H9 (cell line): ENCODE measurements at regions not wholly inside any gene's neighbourhood (a gene's known extent, or its start where the extent isn't known, plus 50 kb on each side); places are given as distances from the start of the nearest gene placed in this dataset.

Experiments used
- DNase-seq: peaks from one replicate; pipeline ENCODE4 v3.0.0-alpha.2; 2017
- H2AFZ ChIP-seq: one replicate; pipeline ENCODE4 v1.6.1; 2013; ENCODE audit warnings: mild to moderate bottlenecking, low read length, control low read depth, moderate library complexity
- H2AK5ac ChIP-seq: 2 replicates; pipeline ENCODE4 v1.6.1; 2013; ENCODE audit warnings: low read length, control low read depth, mixed read lengths; ENCODE audit not compliant: insufficient read length
- H2BK120ac ChIP-seq: one replicate; pipeline ENCODE4 v1.6.1; 2013; ENCODE audit warnings: low read depth, mild to moderate bottlenecking, low read length, control low read depth, inconsistent platforms; ENCODE audit not compliant: poor library complexity, severe bottlenecking
- H2BK12ac ChIP-seq: 2 replicates; pipeline ENCODE4 v1.6.1; 2013; ENCODE audit warnings: low read length, control low read depth, mixed read lengths, low read depth; ENCODE audit not compliant: insufficient read length
- H2BK15ac ChIP-seq: 2 replicates; pipeline ENCODE4 v1.6.1; 2013; ENCODE audit warnings: low read depth, low read length, control low read depth
- H2BK20ac ChIP-seq: one replicate; pipeline ENCODE4 v1.6.1; 2013; ENCODE audit warnings: low read depth, mild to moderate bottlenecking, low read length, control low read depth, inconsistent platforms; ENCODE audit not compliant: poor library complexity, severe bottlenecking
- H2BK5ac ChIP-seq: 2 replicates; pipeline ENCODE4 v1.6.1; 2013; ENCODE audit warnings: low read length, control low read depth, mixed read lengths; ENCODE audit not compliant: insufficient read length
- H3K14ac ChIP-seq: 2 replicates; pipeline ENCODE4 v1.6.1; 2013; ENCODE audit warnings: low read length, control low read depth; ENCODE audit not compliant: insufficient read depth
- H3K18ac ChIP-seq: 2 replicates; pipeline ENCODE4 v1.6.1; 2013; ENCODE audit warnings: low read depth, mild to moderate bottlenecking, mixed read lengths, low read length, control low read depth; ENCODE audit not compliant: insufficient read length
- H3K23ac ChIP-seq: 2 replicates; pipeline ENCODE4 v1.6.1; 2013; ENCODE audit warnings: low read length, control low read depth, mixed read lengths, low read depth; ENCODE audit not compliant: insufficient read length
- H3K23me2 ChIP-seq: 2 replicates; pipeline ENCODE4 v1.6.1; 2013; ENCODE audit warnings: low read depth, mild to moderate bottlenecking, mixed read lengths, low read length, control low read depth; ENCODE audit not compliant: insufficient read length, poor library complexity, severe bottlenecking
- H3K27ac ChIP-seq: 2 replicates; pipeline ENCODE4 v1.5.1; 2013; ENCODE audit warnings: low read length, control low read depth, mixed read lengths, low read depth; ENCODE audit not compliant: insufficient read length
- H3K27me3 ChIP-seq: 2 replicates; pipeline ENCODE4 v1.6.1; 2013; ENCODE audit warnings: low read length, control low read depth, inconsistent platforms; ENCODE audit not compliant: insufficient read depth
- H3K4ac ChIP-seq: 2 replicates; pipeline ENCODE4 v1.6.1; 2013; ENCODE audit warnings: low read depth, mild to moderate bottlenecking, control low read depth, inconsistent platforms, low read length, moderate library complexity
- H3K4me1 ChIP-seq: 2 replicates; pipeline ENCODE4 v1.6.1; 2013; ENCODE audit warnings: low read length, control low read depth, inconsistent platforms; ENCODE audit not compliant: insufficient read depth
- H3K4me2 ChIP-seq: 2 replicates; pipeline ENCODE4 v1.6.1; 2013; ENCODE audit warnings: low read length, control low read depth, mixed read lengths; ENCODE audit not compliant: insufficient read length, insufficient read depth
- H3K56ac ChIP-seq: 2 replicates; pipeline ENCODE4 v1.6.1; 2013; ENCODE audit warnings: low read depth, mild to moderate bottlenecking, mixed read lengths, low read length, control low read depth; ENCODE audit not compliant: insufficient read length
- H3K79me1 ChIP-seq: 2 replicates; pipeline ENCODE4 v1.6.1; 2013; ENCODE audit warnings: low read depth, mild to moderate bottlenecking, moderate library complexity, low read length, control low read depth, inconsistent platforms; ENCODE audit not compliant: insufficient read depth, poor library complexity, severe bottlenecking
- H3K79me2 ChIP-seq: 2 replicates; pipeline ENCODE4 v1.6.1; 2013; ENCODE audit warnings: low read length, control low read depth, inconsistent platforms; ENCODE audit not compliant: insufficient read depth
- H3K9ac ChIP-seq: 2 replicates; pipeline ENCODE4 v1.6.1; 2013; ENCODE audit warnings: low read length, control low read depth, mixed read lengths; ENCODE audit not compliant: insufficient read length; ENCODE audit errors: extremely low read depth
- H3K9me3 ChIP-seq: one replicate; pipeline ENCODE4 v1.6.1; 2013; ENCODE audit warnings: low read depth, low read length, inconsistent platforms; ENCODE audit not compliant: control insufficient read depth
- H3T11ph ChIP-seq: one replicate; pipeline ENCODE4 v1.6.1; 2013; ENCODE audit warnings: mild to moderate bottlenecking, low read length, control low read depth, inconsistent platforms
- H4K20me1 ChIP-seq: one replicate; pipeline ENCODE4 v1.6.1; 2013; ENCODE audit not compliant: control insufficient read depth, insufficient read length, insufficient read depth
- H4K5ac ChIP-seq: 2 replicates; pipeline ENCODE4 v1.6.1; 2013; ENCODE audit warnings: low read depth, mild to moderate bottlenecking, mixed read lengths, low read length, control low read depth; ENCODE audit not compliant: insufficient read length
- H4K8ac ChIP-seq: replicated peaks from 2 replicates; pipeline ENCODE4 v1.6.1; 2013; ENCODE audit warnings: low read length, control low read depth, mixed read lengths, low read depth; ENCODE audit not compliant: insufficient read length
- H4K91ac ChIP-seq: 2 replicates; pipeline ENCODE4 v1.6.1; 2013; ENCODE audit warnings: low read depth, mild to moderate bottlenecking, moderate library complexity, mixed read lengths, low read length, control low read depth; ENCODE audit not compliant: insufficient read length
- H3K27ac Mint-ChIP-seq, 3 experiments: 2 replicates in 2 of 3; 3 replicates in 1 of 3; pipeline ENCODE4 v1.8.0; 2020 to 2021; ENCODE audit warnings: mixed read lengths in 3 of 3, mild to moderate bottlenecking in 1 of 3, moderate library complexity in 1 of 3
- H3K27me3 Mint-ChIP-seq: 2 replicates; pipeline ENCODE4 v1.8.0; 2021; ENCODE audit warnings: low read depth, mild to moderate bottlenecking, moderate library complexity, mixed read lengths
- H3K36me3 Mint-ChIP-seq, 3 experiments: 2 replicates in 2 of 3; 3 replicates in 1 of 3; pipeline ENCODE4 v1.8.0; 2020 to 2021; ENCODE audit warnings: low read depth in 3 of 3, mixed read lengths in 3 of 3; ENCODE audit not compliant: insufficient read depth in 1 of 3
- H3K4me1 Mint-ChIP-seq, 2 experiments: 2 replicates each; pipeline ENCODE4 v1.8.0; 2020; ENCODE audit warnings: mixed read lengths in 2 of 2
- H3K4me3 Mint-ChIP-seq, 2 experiments: 2 replicates in 1 of 2; 3 replicates in 1 of 2; pipeline ENCODE4 v1.8.0; 2020 to 2021; ENCODE audit warnings: mild to moderate bottlenecking in 2 of 2, mixed read lengths in 2 of 2, moderate library complexity in 1 of 2
- H3K9me3 Mint-ChIP-seq, 2 experiments: 2 replicates in 1 of 2; 3 replicates in 1 of 2; pipeline ENCODE4 v1.8.0; 2020; ENCODE audit warnings: mild to moderate bottlenecking in 2 of 2, mixed read lengths in 2 of 2, moderate library complexity in 1 of 2
- WGBS: extraction: QIAGEN DNeasy Blood & Tissue Kit; methylation state at CpG from one replicate; pipeline ENCODE4 v1.1.7; 2013; ENCODE audit warnings: missing lambda C conversion rate, low lambda C conversion rate, mixed read lengths; ENCODE audit not compliant: insufficient read length; ENCODE audit errors: extremely low coverage; 5-methylcytosine and 5-hydroxymethylcytosine counted together
- TF ChIP-seq, protein P1 (sequence below): fragments of 200-600 bp; sonication (generic); conservative IDR thresholded peaks from 3 replicates; pipeline ENCODE4 v1.8.0; 2021; ENCODE audit warnings: antibody characterized with exemption, mild to moderate bottlenecking

DNA sequence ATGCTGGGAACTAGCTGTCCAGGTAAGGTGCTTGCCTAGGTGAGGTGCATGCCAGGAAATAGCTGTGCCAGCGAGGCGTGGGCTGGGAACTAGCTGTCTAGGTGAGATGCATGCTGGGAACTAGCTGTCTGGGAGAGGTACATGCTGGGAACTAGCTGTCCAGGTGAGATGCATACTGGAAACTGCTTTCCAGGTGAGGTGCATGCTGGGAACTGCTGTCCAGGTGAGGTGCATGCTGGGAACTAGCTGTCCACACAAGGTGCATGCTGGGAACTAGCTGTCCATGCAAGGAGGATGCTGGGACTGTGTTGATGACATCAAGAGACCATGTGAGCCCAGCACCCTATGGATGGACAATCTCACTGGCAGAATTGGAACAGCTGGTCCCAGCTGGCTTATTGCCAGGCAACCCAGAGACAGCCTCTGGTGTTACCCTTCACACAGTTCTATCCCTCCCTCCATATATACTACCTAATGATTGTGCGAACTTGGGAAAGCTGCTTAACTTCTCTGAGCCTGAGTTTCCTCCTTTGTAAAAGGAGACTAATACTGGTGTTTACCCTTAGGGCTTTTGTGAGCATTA, 479.9 kb upstream of the RBFOX1 start:
- H3K79me1 ChIP-seq = no peaks in the 10 kb centered on the region
- H2BK20ac ChIP-seq = no peak overlapping the region
- H3K9me3 ChIP-seq = no peaks in the 10 kb centered on the region
- no peak overlapping the region for H2BK120ac ChIP-seq
- no peak overlapping the region for H2AK5ac ChIP-seq
- H2BK5ac ChIP-seq = no peak overlapping the region
- H2AFZ ChIP-seq = no peak overlapping the region
- TF ChIP-seq, protein P1, sequence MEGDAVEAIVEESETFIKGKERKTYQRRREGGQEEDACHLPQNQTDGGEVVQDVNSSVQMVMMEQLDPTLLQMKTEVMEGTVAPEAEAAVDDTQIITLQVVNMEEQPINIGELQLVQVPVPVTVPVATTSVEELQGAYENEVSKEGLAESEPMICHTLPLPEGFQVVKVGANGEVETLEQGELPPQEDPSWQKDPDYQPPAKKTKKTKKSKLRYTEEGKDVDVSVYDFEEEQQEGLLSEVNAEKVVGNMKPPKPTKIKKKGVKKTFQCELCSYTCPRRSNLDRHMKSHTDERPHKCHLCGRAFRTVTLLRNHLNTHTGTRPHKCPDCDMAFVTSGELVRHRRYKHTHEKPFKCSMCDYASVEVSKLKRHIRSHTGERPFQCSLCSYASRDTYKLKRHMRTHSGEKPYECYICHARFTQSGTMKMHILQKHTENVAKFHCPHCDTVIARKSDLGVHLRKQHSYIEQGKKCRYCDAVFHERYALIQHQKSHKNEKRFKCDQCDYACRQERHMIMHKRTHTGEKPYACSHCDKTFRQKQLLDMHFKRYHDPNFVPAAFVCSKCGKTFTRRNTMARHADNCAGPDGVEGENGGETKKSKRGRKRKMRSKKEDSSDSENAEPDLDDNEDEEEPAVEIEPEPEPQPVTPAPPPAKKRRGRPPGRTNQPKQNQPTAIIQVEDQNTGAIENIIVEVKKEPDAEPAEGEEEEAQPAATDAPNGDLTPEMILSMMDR = no peak
- peaks cover 35% of the 10 kb centered on the region for H3K27me3 ChIP-seq
- H4K20me1 ChIP-seq = no peaks in the 10 kb centered on the region
- H4K5ac ChIP-seq = no peak overlapping the region
- H3K18ac ChIP-seq = no peak overlapping the region
- Mint-ChIP-seq H3K4me3 (no peak overlapping the region), H3K4me1 (no peaks in the 10 kb centered on the region), H3K27me3 (peaks cover 95% of the 10 kb centered on the region), H3K36me3 (no peaks in the 10 kb centered on the region), H3K27ac (no peak overlapping the region), H3K9me3 (no peaks in the 10 kb centered on the region; a peak in 1 of 5 replicates)
- H3K79me2 ChIP-seq = no peaks in the 10 kb centered on the region
- no peak overlapping the region for H4K91ac ChIP-seq
- H3K4ac ChIP-seq = no peak overlapping the region
- no peaks in the 10 kb centered on the region for H3K4me1 ChIP-seq
- no peak overlapping the region for H3K27ac ChIP-seq
- H3K23ac ChIP-seq = no peak overlapping the region
- H3K56ac ChIP-seq = no peak overlapping the region
- no peak overlapping the region for H2BK15ac ChIP-seq
- H3K14ac ChIP-seq = no peak overlapping the region
- no peak for DNase-seq
- no peak overlapping the region for H3K9ac ChIP-seq
- H4K8ac ChIP-seq = no peak overlapping the region
- no peak overlapping the region for H3K4me2 ChIP-seq
- H2BK12ac ChIP-seq = no peak overlapping the region
- WGBS = no CpG with 5 or more reads among the region's 3 CpGs
- no peak overlapping the region for H3T11ph ChIP-seq
- H3K23me2 ChIP-seq = no peaks in the 10 kb centered on the region
